Limb (tissue), 2 donors: ENCODE measurements at regions not wholly inside any gene's neighbourhood (a gene's known extent, or its start where the extent isn't known, plus 50 kb on each side); places are given as distances from the start of the nearest gene placed in this dataset.

Experiments
- DNase-seq, 2 donors: peaks; one replicate each; pipeline ENCODE4 v3.0.0-alpha.2; 2016; ENCODE audit errors: extremely low spot score in 2 of 2

- DNase-seq = peak in 1 of 2 donors; percentile 45
Measured at GRCh38 chr12:126069549-126070165, 1004.4 kb downstream of the AACS start.

GRCh38 chr12:126076515-126076914 is 1011.3 kb downstream of the AACS start:
- no peak for DNase-seq

- DNase-seq = no peak
Measured at GRCh38 chr12:126083926-126084325, 1018.7 kb downstream of the AACS start.

GRCh38 chr12:126084480-126084879 is 1019.2 kb downstream of the AACS start:
- DNase-seq = no peak

GRCh38 chr12:126086242-126086641 is 1021.0 kb downstream of the AACS start:
- no peak for DNase-seq

DNA sequence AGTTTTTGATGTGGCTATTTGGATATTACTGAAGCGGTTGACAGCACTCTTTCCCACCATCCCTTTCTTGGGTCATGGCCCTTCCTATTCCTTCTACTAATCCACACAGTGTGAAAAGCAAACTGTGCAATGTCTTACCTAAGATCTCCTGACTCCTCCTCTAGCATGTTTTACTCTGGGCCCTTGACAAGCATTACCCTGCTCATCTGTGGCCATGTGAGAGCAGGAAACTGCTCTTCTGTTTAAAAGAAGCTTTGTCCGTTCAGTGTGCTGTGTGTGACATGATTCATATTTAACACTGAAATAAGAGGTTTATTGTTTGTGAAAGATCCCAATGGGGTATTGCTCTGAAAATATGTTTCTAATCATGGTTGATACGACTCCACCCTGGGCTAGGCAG is 1022.5 kb downstream of the AACS start:
- DNase-seq = no peak

DNA sequence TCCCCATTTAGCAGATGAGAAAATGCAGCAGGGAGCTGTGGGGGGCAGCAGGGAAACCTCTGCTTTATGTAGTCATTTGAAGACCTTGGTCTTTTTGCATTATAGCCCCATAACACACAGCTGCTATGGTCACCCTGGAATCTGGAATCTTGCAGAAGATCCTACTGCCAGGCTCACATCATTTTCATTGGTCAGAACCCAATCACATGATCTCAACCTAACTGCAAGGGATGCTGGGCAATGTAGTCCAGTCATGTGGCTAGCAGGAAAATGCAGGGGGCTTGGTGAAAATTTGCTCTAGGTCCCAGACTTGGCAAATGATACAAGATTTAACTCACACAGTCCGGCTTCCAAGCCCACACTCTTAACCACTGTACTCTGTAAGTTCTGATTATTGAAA is 1028.7 kb downstream of the AACS start:
- peak in 1 of 2 donors; percentile 42 for DNase-seq

- DNase-seq = no peak
Measured at GRCh38 chr12:126095748-126096510, 1030.7 kb downstream of the AACS start.

DNA sequence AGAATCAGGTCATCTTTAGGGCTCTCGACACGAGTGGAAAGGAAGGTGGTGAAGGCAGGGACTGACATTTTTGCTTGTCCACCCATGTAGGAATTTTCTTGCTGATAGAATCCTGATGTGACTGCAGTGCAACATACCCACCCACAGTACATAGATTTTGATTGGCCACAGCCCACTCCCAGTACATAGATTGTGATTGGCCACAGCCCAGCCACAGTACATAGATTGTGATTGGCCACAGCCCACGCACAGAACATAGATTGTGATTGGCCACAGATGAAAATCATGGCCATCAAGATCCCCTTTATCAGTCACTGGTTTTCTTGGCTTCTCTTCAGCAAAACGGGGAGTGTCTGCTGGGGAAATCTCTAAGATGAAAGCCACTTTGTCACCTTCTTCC is 1041.5 kb downstream of the AACS start:
- DNase-seq = no peak

- DNase-seq = no peak
Measured at GRCh38 chr12:126107659-126108058, 1042.4 kb downstream of the AACS start.

GRCh38 chr12:126108247-126108646 is 1043.0 kb downstream of the AACS start:
- no peak for DNase-seq

DNA sequence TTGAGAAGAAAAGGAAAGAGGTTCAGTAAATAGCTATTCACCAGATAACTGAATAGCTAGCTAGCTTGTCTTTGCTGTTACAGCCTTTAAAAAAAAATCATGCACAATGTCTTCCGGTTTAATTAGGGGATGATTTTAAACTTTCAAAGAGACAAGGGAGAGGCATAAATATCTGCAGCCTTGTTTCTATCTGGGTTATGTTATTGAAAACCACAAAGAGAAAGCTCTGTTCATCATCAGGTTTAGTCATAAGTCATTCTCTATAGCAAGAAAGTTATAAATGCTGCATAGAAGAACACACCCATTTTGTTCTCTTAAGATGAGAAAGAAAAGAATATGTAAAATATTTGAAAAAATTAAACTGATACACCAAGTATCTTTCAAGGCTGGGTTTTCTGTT is 1046.9 kb downstream of the AACS start:
- no peak for DNase-seq

DNA sequence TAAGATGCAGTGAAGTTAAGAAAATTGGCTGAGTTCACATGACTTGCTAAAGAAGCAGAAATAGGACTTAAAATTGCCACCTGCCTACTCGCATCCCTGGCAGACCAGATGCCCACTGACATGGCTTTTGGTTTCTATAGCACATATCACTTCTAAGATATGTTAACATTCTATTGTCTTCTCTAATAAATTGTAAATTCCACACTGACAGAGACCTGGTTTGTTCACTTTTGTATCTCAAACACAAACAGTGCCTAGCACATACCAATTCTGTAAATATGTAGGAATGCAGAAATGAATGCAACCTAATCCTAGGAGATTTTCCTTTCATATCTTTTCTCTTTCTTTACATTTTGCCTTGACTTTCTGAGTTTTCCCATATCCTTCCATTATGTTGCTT is 1047.6 kb downstream of the AACS start:
- DNase-seq = no peak

DNA sequence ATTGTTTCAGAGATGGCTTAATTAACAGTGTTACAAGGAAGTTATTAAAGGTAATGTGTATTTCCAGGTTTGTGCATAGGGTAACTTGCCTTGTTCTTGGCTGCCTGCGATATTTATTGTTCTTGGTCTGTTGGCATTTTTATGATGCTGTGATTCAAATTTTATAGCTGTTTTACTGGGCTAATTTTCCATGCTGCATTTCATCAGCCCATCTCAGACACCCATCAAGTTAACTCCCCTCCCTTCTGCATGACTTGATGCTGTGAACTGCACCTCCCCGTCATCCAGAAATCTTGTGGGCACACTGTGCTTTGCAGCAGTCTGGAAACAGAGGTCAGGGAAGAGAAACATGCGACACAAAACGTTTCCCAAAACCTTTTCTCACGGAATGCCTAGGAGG is 1049.2 kb downstream of the AACS start:
- no peak for DNase-seq

GRCh38 chr12:126117502-126117901 is 1052.3 kb downstream of the AACS start:
- no peak for DNase-seq

DNA sequence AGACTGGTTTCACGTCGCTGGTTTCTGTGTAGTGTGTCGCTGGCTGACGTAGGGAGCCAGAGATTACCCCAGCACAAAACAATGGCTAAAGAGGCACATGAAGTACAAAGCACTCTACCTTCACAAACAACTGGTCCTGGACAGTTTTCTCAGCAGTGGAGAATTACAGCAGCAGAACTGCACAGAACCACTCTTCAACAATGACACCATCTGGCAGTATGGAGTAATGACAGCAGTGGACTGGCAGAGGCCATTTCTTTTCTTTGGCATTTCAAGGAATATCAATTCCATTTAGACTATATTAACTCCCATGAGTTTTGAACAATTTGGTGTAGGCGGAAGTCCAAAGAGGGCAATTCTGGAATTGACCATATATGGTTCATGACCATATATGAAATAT is 1074.1 kb downstream of the AACS start:
- DNase-seq = no peak

DNA sequence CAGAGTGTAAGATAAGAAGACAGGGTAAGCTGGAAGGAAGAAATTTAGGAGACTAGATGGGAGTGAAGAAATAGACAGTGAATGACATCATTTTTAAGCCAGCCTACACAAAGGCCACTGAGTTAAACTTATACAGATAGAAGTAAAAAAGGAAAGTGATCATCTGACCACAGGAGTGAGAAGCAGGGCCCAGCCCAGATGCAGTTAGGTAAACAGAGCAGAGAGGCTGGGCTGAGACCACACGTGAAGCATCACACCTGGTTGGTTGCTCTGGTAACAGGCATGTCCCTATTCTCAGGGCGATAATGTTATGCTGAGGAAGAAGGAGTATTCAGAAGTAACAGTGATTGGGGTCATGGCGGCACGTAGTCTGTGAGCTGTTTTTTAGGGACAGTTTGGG is 1079.4 kb downstream of the AACS start:
- DNase-seq = no peak

DNA sequence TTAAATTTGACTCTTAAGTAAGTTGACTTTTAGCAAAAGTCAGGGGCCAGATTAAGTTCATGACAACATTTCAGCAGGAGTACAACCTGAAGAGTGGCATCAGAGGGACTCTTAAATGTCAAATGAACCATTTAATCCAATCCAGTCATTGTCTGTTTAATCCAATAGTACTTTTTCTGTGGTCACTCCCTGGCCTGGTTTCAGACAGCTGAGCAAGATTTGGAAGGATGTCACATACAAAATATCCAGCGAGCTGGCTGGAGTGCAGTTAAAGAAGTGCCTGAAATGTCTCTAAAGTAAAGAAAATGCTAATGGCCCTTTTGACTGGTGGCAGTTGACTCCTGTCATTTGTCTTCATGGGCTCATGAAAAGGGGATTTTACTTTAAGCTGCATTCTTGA is 1082.1 kb downstream of the AACS start:
- DNase-seq = no peak

DNA sequence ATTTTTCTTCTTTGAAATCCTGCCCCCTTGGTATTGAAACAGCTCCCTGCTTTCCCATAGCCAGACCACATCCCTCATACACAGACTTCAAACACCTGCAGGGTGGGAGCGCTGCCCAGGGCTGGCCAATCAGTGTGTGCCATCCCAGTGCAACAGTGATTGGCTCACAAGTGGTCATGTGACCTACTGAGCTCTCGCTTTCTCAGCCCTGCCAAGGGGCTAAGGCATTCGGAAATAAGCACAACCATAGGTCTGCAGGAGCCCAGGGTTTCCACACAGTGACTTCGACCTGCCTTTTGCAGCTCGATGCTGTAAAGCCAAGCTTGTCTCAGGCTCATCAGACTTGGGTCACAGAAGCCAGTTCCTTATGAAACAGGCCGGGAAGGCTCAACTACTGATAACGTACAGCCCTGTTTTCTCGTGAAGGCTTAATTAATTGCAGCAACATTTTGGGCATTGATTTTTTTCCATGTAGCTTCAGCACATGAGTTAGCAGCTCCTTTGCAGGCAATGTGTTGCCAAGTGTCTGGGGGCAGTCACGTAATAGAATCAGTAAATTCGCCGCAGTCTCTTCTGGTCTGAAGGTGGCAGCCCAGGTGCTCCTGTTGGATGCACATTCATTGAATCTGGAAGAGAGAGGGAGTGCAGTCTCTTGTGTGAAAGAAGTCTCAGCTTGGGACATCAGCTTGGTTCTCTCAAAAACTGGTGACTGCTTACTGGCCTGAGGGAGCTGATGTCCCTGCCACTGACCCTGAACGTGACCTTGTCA is 1091.8 kb downstream of the AACS start:
- peak in 1 of 2 donors; percentile 36 for DNase-seq

GRCh38 chr12:126157575-126157966 is 1092.3 kb downstream of the AACS start:
- no peak for DNase-seq

DNA sequence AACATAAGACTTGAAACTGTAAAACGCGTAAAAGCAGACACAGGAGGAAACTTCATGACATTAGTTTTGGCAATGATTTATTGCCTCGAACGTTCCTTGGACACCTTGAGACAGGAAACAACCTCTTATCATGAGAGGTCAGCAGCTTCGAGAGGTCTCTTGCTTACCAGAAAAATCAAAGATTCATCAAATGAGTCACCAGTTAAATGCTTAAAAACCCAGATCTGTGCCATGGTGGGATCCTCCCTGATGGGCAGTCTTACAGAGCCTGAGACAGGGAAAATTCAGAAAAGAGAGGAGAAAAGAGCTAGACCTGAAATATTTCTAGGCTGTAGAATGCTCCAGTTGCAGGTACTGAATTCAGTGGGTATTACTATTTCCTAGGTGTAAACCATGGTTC is 1093.9 kb downstream of the AACS start:
- no peak for DNase-seq

- peak in 1 of 2 donors; percentile 16 for DNase-seq
Measured at GRCh38 chr12:126160912-126161311, 1095.7 kb downstream of the AACS start.

DNA sequence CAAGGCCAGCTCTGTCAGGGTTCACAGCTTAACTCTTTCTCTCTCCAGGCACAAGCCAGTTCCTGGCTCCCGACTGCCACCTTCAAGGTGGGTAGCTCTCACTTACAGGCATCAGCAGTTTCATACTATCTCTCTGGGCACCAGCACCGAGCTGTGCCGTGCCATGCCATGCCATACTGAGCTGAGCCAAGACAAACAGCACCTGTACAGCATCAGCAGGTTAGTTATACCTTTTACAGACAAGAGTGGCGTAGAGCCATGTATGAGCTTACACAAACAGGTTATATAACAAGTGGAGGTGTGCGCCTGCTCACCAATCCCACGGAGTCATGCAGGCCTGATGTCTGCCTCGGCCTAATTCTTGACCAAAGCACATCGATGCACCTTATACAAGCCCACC is 1098.7 kb downstream of the AACS start:
- DNase-seq = no peak
